Thoracic aorta (tissue), 2 donors: ENCODE measurements at regions not wholly inside any gene's neighbourhood (a gene's known extent, or its start where the extent isn't known, plus 50 kb on each side); places are given as distances from the start of the nearest gene placed in this dataset.

ENCODE experiments used
- ATAC-seq: fragments of 150-250 bp; one replicate; pipeline ENCODE4 v1.8.0; 2017; ENCODE audit warnings: low read depth; ENCODE audit not compliant: insufficient number of reproducible peaks, low FRiP score
- DNase-seq: peaks from one replicate; pipeline ENCODE4 v3.0.0-alpha.2; 2020; ENCODE audit warnings: low spot score
- H3K27ac ChIP-seq, 2 donors: fragments of 200-600 bp; sonication (generic); 1 replicate in 1 of 2; 2 replicates in 1 of 2; pipeline ENCODE4 v1.5.1; 2016; ENCODE audit warnings: mild to moderate bottlenecking in 2 of 2, moderate library complexity in 2 of 2
- H3K27me3 ChIP-seq: fragments of 200-600 bp; sonication (generic); replicated peaks from 2 replicates; pipeline ENCODE4 v1.6.0; 2016; ENCODE audit warnings: mild to moderate bottlenecking; ENCODE audit not compliant: insufficient read depth
- H3K36me3 ChIP-seq: fragments of 200-600 bp; sonication (generic); one replicate; pipeline ENCODE4 v1.5.1; 2016
- H3K4me1 ChIP-seq, 2 donors: fragments of 200-600 bp; sonication (generic); 1 replicate in 1 of 2; 2 replicates in 1 of 2; pipeline versions ENCODE4 v1.5.1 to v1.6.0; 2016; ENCODE audit warnings: low read depth in 2 of 2, mild to moderate bottlenecking in 1 of 2; ENCODE audit not compliant: control insufficient read depth in 1 of 2
- H3K4me3 ChIP-seq: fragments of 200-600 bp; sonication (generic); 2 replicates; pipeline ENCODE4 v1.5.1; 2016; ENCODE audit warnings: mild to moderate bottlenecking
- H3K9me3 ChIP-seq: fragments of 200-600 bp; sonication (generic); 2 replicates; pipeline ENCODE4 v1.5.1; 2016
- CTCF ChIP-seq: fragments of 200-600 bp; sonication (generic); IDR thresholded peaks from one replicate; pipeline ENCODE4 v1.5.1; 2019; ENCODE audit warnings: antibody characterized with exemption

DNA sequence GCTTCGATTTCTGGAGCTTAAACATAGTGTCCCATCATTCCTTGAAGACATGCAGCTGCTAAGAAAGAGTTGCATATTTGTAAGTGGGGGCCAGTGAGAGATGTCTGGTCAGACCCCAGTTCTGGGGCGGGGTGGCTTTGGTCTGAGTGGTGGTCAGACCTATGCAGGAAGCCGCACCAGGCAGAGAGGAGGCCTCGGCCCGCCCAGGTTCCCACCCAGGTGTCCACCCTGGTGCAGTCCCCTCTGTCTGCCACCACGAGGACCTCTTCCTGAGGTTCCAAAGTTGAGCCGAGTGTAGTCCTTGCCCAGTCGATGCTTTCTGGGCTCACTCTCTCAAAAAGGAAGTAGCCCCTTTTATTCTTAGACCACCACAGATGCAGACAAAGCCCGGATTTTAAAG, 122.6 kb upstream of the DLG1 start:
- no peak for TF ChIP-seq CTCF
- Histone ChIP-seq H3K36me3 (no peaks in the 10 kb centered on the region), H3K9me3 (no peaks in the 10 kb centered on the region), H3K27me3 (no peaks in the 10 kb centered on the region), H3K4me3 (no peak overlapping the region), H3K27ac (no peak overlapping the region), H3K4me1 (no peaks in the 10 kb centered on the region)
- DNase-seq = no peak
- ATAC-seq = no peak

DNA sequence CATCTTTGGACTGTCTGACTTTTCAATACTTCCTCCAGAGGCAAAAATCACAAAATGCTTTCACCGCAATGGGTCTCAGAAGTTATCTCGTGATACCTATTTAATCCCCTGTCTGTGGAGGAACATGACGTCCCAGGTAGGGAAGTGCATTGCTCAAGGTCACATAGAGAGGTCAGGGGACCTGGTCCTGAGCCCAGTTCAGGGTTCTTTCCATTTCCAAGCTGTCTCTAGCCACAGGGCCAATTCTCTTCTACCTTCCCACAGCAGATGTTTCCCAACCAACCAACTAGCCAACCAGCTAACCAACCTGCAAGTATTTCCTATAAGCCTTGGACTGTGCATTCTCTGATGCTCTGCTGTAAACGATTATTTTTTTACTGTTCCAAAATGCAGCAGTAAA, 122.2 kb upstream of the DLG1 start:
- no peak for DNase-seq
- Histone ChIP-seq H3K4me3 (no peak overlapping the region), H3K4me1 (no peaks in the 10 kb centered on the region), H3K27me3 (no peaks in the 10 kb centered on the region), H3K27ac (no peak overlapping the region), H3K36me3 (no peaks in the 10 kb centered on the region), H3K9me3 (no peaks in the 10 kb centered on the region)
- no peak for ATAC-seq
- no peak for TF ChIP-seq CTCF

DNA sequence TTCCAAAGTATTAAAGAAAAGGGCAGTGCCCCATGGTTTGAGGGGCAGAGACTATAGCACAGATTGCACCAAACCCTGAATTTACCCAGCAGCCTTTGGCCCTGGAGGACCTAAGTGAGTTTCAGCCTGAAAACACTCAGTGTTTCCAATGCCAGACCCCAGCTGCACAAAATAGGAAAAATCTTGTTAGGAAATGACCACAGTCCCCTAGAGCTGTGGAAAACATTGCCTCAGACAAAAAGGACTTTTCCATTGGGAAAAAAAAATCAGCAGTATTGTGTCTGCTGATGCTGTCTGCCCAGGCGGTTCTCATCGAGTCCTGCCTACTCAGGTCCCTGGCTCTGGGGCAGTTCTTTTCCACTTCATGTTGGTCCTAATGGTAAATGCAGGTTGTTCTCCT, 121.7 kb upstream of the DLG1 start:
- TF ChIP-seq CTCF = no peak
- Histone ChIP-seq H3K9me3 (no peaks in the 10 kb centered on the region), H3K27me3 (no peaks in the 10 kb centered on the region), H3K36me3 (no peaks in the 10 kb centered on the region), H3K4me1 (no peaks in the 10 kb centered on the region), H3K27ac (no peak overlapping the region), H3K4me3 (no peak overlapping the region)
- no peak for ATAC-seq
- DNase-seq = no peak

DNA sequence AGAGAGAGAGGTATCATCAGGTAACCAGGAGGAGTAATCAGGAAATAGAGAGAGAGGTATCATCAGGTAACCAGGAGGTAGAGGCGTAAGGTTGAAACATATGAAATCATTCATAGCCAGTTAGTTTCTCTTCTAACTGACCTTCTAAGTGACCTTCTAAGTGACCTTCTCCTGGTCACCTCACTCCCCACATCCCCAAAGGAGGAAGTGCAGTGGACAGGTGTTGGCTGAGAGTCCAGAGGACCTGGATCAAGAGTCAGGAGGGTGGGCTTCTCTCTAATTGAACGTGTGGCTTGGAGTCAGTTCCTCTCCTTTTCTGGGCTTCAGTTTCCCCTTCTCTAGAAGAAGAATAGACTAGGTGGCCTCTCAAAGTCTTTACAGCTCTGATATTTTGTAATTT, 121.3 kb upstream of the DLG1 start:
- Histone ChIP-seq H3K4me3 (no peak overlapping the region), H3K27me3 (no peaks in the 10 kb centered on the region), H3K36me3 (no peaks in the 10 kb centered on the region), H3K4me1 (no peaks in the 10 kb centered on the region), H3K9me3 (no peaks in the 10 kb centered on the region), H3K27ac (no peak overlapping the region)
- DNase-seq = no peak
- no peak for ATAC-seq
- TF ChIP-seq CTCF = no peak

DNA sequence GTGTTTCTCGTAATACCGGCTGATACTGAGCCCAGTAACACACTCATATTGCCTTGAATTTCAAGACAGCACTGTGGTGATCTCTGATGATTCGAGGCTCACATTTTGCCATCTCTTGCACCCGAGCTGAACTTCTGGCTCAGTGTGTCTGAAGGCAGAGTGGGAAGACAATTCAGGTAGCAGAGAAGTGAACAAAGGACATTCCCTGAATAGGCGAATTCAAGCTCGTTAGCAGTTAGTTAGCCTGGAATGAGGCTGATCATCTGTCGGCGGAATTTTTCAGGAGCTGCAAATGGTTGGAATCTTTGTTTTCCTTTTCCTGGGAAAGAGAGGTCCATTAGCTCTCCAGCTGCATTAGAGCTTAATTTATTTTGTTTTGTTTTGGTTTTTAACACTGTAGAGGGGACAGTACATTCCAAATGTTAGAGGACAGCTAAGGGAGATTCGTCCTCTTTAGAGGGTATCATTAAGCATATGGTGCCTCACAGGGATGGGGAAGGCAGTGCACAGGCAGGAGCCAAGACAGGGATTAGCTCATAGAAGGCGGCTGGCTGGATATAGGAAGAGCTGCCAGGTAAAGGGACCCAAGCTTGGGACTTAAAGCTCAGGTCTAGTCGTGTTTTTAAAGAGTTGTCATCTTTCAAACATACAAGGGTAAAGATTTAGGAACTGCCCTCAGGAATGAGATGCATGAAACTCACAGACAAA, 119.7 kb upstream of the DLG1 start:
- H3K4me1 ChIP-seq = no peaks in the 10 kb centered on the region
- H3K4me3 ChIP-seq = no peak overlapping the region
- no peak overlapping the region for H3K27ac ChIP-seq
- no peaks in the 10 kb centered on the region for H3K27me3 ChIP-seq
- DNase-seq (no peak), ATAC-seq (no peak)
- TF ChIP-seq CTCF = no peak
- H3K36me3 ChIP-seq = no peaks in the 10 kb centered on the region
- no peaks in the 10 kb centered on the region for H3K9me3 ChIP-seq
